ENCODE measurements at regions not wholly inside any gene's neighbourhood (a gene's known extent, or its start where the extent isn't known, plus 50 kb on each side); places are given as distances from the start of the nearest gene placed in this dataset.

GRCh38 chr15:93417631-93418030 is 328.6 kb upstream of the RGMA start:
- DNase-seq: peak; percentile 13

- no peak for DNase-seq
Observed at GRCh38 chr15:93417156-93417555, 328.1 kb upstream of the RGMA start.

- DNase-seq: no peak
Observed at GRCh38 chr15:93415576-93415975, 326.6 kb upstream of the RGMA start.

GRCh38 chr15:93414576-93415231 is 325.7 kb upstream of the RGMA start:
- no peak for DNase-seq

GRCh38 chr15:93413745-93414144 is 324.7 kb upstream of the RGMA start:
- no peak for DNase-seq

- DNase-seq: no peak
Observed at GRCh38 chr15:93399121-93399520, 310.1 kb upstream of the RGMA start.

GRCh38 chr15:93389211-93389610 is 300.2 kb upstream of the RGMA start:
- no peak for DNase-seq

- DNase-seq: no peak
Observed at GRCh38 chr15:93384886-93385285, 295.9 kb upstream of the RGMA start.

- DNase-seq: no peak
Observed at GRCh38 chr15:93382200-93382820, 293.3 kb upstream of the RGMA start.

- DNase-seq: peak; percentile 50
Observed at GRCh38 chr15:93378558-93378957, 289.5 kb upstream of the RGMA start.

GRCh38 chr15:93372865-93373223 is 283.8 kb upstream of the RGMA start:
- no peak for DNase-seq

- no peak for DNase-seq
Observed at GRCh38 chr15:93372208-93372864, 283.3 kb upstream of the RGMA start.

- no peak for DNase-seq
Observed at GRCh38 chr15:93366387-93367100, 277.5 kb upstream of the RGMA start.

GRCh38 chr15:93362821-93363220 is 273.8 kb upstream of the RGMA start:
- no peak for DNase-seq

GRCh38 chr15:93362203-93362602 is 273.2 kb upstream of the RGMA start:
- no peak for DNase-seq

- no peak for DNase-seq
Observed at GRCh38 chr15:93361703-93362102, 272.7 kb upstream of the RGMA start.

- DNase-seq: no peak
Observed at GRCh38 chr15:93360976-93361375, 272.0 kb upstream of the RGMA start.

- no peak for DNase-seq
Observed at GRCh38 chr15:93360318-93360717, 271.3 kb upstream of the RGMA start.

GRCh38 chr15:93359425-93360131 is 270.6 kb upstream of the RGMA start:
- no peak for DNase-seq

- DNase-seq: no peak
Observed at GRCh38 chr15:93359060-93359408, 270.0 kb upstream of the RGMA start.

GRCh38 chr15:93358166-93359059 is 269.4 kb upstream of the RGMA start:
- no peak for DNase-seq

All from hindlimb muscle (tissue), 1 donor.